ENCODE measurements at regions not wholly inside any gene's neighbourhood (a gene's known extent, or its start where the extent isn't known, plus 50 kb on each side); places are given as distances from the start of the nearest gene placed in this dataset.

DNA sequence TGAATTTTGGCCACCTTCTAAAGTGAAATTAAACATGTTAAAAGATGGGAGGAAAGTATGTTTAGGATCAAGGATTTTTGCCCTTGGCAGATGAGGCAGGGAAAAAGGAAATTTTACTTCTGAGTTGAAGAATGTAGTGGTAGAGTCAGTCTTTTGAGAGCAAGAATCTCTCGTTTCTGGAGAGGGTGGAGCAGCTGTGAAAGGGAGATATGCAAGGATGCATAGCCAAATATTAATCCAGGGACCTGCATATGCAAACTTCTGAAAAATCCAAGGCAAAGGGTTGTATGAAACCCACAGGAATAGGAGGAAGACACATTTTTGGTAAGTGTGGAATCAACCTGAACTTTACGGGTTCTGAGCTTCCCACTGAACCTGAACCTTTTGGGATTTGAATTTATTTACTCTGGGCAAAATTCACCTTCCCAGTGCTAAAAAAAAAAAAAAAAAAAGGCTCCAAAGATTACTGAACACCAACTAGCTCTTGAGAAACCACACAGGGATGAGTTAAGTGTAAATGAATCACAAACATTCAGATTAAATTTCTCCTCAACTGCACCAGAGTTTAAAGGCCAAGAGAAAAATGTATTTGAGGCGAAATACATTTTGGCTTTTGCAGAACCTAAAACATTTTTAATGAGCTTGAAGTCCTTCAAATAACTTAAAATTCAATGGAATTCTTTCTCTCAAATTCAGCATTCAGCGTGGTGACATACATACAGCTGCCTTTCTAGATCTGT is 187.1 kb upstream of the CDKN3 start:
- DNase-seq (ENCODE audit: low spot score): no peak

DNA sequence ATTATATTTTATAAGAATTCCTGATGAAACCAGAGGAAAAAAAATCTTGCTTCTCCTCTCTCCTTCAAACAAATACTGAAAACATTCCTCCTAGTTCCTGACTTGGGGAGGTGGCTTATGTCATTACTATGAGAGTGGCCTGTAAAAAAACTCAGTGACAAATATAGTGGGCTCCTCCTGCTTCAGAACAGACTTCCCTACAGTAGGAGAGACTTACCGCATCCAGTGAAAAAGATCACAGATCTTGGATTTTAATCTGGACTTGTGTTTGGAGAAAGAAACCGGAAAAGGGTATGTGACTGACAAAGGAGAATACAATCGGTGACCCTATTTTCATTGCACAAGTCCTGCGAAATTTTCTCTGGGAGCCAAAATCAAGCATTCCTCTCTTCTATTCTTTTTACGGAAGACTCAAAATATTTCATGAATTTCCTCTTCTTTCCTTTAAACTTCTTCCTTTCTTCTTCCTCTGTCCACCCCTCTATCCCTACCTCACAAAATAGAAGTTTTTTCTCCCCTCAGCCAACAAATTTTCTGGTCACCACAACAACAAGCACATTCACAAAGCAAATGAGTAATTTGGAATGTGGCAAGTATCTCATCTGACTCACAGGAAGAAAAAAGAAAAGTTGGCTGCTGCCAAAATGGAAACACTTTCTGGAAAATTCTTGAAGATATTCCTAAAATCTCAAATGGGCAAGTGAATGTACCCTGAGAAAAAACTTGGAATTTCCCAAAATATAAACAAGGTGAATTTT is 185.1 kb upstream of the CDKN3 start:
- no peak for DNase-seq (ENCODE audit: low spot score)

DNA sequence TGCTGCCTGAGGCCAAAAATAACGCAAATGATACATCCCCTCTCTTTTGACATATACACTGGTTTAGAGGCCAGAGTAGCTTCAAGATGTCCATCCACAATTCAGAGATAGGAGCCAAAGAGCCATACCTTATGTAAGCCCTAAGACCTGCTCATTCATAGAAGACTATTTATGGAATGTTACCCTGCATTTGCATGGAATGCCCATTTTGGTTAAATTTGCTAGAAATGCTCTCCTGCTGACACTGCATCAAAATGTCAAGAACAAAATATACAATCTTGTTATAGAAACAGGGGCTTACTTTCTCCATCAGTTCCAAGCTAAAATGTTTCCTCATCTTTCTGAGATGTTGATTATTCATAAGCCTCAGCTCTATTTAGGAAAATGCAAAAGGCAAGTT is 183.3 kb upstream of the CDKN3 start:
- DNase-seq (ENCODE audit: low spot score): no peak

DNA sequence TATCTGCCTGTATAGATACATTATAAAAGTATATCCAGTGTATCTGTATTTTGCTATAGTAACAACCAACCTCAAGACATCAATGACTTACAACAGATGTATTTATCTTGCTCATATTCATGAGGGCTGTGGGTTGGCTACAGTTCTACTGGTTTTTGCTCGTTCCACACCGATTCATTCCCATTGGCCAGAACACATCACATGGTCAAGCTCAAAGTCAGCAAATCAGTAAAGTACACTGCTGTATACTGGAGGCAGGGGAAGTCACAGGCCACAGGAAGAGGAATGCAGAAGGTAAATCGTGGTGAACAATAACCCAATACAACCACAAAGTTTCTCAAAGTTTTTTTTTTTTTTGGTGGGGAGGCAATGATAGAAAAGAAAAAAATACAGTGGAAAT is 180.0 kb upstream of the CDKN3 start:
- no peak for DNase-seq (ENCODE audit: low spot score)

DNA sequence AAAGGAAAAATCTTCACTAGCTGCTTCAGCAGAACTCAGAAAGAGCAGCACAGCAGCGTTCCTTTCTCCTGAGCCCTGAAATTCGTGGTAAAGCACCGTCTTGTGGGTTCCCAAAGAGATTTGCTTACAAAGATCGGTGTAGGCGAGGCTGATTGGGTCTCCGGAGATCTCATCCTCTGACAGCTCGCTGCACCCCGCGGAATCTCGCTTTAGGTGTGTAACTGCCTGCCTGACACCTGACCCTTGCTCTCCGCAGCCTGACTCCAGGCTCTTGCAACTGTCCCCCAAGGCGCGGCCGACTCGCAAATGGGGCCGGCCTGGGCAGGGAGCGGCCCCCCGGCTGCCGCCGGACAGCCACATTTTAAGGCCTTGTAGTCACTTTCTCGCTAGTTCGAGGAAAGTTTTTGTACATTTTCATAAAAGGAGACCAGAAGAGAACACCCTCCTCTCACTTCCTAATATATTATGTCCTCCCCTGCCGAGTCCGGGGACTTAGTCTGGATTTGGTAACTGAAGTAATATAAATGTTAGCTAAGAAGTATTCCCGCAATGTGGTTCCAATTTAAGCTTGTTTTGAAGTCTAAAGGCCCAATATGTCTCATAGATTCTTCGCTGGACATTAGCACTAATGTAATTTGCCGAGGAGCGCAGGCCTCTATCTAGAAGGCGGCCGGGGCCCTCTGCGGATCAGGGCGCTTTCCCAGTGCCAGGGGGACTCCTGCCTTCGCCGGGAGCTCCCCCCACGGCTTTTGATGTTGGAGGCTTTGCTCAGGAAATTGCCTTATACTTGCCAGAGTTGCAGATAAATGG is 177.3 kb upstream of the CDKN3 start:
- DNase-seq (ENCODE audit: low spot score): no peak

DNA sequence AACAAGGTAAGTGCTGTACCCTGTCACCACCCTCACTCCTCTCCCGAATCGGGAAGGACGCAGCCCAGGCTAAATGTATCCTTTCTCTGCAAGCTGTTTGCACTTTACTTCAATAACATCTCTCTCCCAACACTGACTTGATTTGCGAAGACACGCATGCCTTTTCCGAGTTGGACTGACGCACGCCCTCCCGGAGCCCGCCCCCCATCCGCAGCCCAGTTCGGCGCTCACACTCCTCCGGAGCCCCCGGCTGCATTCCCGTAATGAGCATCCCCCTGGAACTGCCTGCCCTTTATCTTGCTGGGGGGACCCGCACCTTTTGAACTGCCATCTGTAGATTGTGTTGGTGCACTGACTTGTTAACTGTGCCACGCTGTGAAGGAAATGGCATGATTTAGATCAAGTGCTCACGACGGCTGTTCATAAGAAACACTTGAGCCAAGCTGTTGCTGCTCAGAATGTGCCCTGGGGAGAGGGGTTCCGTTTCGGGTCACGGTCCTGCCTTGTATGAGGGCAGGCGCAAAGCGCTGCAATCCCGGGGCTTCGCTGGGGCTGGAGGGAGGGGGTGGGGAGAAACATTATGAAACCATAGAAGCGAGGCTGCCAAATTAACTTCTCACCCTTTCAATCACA is 176.6 kb upstream of the CDKN3 start:
- DNase-seq (ENCODE audit: low spot score): no peak

DNA sequence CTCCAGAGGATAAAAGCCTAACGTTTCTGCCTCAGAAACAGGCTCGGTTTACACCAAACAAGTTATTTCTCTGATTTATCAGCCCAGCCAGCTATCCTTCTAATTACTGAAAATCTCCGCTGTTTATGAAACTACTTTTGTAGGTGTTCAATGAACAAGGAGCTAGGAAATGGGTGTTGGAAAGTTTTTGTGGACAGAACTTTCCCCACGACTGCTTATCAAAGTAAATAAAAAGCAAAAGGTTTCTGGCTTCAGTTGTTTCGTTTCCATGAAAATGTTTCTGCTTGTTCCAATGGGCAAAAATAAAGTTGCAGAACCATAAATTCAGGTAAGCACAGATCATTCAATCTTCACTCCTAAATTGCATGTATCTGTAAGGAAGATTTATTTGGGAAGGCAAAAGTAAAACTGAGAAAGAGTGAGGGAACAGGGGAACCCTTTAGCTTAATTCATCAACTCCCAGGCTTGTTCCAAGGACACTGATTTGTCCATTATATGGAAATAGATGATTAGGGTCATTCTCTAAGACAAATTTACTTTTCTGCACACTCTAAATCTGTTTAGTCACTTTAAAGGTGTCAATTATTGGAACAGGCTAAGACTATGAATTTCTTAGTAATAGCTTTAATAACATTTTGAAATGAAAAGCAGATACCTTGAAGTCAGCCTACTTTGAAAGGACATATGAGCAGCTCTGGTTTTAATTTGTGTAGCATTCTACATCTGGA is 175.9 kb upstream of the CDKN3 start:
- DNase-seq (ENCODE audit: low spot score): no peak

DNA sequence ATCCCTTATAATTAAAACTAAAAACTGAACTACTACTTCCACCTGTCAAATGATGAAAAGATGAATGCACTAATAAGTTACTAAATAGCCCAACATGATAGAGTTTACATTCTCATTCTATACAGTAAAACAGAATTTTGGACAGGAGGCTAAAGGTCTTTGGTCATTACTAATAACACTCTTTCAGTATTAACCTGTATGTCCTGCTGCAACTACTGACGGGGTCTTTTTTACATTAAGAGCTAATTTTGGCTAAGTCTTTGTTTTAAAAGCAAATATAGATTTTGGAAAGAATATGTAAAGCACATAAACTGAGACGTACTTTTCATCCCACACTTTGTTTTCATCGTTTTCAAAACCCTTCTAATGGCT is 175.4 kb upstream of the CDKN3 start:
- DNase-seq (ENCODE audit: low spot score): no peak

DNA sequence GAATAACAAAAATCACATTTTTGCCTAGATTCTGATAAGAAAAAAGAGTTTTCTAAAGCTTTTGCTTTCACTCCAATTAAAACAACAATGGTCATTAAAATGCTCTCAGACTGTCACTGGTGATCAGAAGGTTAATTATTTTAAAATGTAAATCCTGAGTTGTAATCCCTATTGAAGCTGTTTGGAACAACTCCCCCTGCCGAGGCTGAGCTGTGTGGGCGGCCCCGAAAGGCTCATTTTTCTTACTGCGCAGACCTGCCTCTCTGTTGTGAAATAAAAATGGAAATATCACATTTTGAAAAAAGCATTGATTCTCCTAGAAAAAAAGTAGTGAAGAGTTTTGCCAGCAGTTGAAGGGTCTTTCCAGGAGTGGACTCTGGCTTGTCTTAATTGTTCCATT is 174.8 kb upstream of the CDKN3 start:
- no peak for DNase-seq (ENCODE audit: low spot score)

DNA sequence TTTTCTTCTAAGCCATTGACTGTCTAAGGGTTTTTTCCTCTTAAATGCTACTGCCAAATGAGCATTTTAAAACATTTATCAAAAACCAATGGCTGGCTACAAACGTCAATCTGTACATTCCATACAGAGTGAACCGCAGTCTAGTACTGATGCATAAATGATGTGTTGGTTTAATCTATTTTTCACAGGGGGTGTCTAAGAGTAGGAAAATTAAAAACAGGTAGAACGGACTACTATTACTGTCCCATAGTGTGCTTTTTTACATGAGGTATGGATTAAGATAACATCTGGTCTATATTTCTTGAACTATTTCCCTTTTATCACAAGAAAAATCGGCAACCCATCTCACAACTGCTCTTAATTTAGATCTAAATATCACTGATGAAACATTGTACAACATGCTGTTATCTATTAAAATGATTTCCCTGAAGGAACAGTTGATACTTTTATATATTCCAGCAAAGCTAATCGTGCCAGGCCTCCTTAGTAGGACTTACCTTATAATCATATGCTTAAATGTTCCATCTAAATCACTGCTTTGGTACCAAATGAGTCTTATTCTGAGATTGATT is 172.9 kb upstream of the CDKN3 start:
- DNase-seq (ENCODE audit: low spot score): no peak

DNA sequence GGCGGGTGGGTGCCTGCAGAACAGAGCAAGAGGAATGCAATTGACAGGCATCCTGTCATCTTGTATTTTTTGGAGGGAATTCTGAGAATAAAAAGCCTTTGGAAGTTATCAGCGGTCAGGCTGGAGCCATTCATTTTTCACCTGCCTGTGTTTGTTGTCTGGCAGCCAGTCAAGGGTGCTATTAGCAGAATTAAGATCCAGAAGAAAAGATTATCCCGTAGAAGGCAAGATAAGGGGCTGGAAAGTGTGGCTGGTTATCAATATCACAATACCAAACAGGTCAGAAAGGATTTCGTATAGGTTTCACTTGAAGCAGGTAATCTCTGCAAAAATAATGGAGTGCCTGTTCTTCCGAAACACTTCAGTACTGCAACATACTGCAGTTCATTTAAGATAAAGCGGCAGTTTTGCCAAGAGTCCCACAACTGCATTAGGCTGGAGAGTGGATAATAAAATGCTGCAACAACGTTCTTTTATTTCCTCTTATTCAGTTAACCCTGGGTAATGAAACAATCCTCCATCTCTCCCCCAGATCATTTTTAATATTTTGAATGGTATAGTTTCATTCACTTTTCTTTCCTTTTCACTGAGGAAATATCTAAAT is 171.2 kb upstream of the CDKN3 start:
- DNase-seq (ENCODE audit: low spot score): no peak

DNA sequence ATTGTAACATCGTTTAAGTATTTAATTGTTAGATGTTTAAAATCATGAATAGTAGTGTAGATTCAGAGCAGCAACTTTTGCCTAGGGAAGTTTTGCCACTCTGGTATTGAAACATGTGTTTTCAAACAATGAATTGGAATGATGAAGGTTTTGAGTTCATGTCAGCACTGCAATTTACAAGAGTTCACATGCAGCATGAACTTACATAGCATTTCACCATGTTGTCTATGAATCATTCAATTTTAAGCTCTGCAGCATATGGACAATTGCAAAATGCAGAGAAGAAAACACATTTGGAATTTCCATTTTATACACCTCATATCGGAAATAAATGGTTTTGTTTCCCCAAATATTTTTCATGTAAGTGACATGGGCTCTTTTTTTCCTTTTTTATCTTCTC is 170.7 kb upstream of the CDKN3 start:
- no peak for DNase-seq (ENCODE audit: low spot score)

DNA sequence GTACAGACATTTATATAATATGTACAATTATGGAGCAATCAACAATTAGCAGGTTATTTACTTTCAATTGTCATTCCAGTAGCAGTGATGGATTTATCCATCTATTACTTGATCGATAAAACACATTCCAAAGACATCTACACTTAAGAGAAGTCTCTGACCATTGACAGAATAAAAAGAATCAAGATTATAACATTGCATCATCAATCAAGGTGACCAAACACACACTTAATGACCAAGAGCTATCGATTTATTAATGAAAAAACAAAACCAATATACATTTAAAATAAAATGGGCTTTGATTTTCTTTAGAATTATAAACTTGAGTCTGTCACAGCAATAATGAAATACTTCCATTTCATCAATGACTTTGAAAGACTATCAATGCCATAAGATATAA is 170.2 kb upstream of the CDKN3 start:
- no peak for DNase-seq (ENCODE audit: low spot score)

DNA sequence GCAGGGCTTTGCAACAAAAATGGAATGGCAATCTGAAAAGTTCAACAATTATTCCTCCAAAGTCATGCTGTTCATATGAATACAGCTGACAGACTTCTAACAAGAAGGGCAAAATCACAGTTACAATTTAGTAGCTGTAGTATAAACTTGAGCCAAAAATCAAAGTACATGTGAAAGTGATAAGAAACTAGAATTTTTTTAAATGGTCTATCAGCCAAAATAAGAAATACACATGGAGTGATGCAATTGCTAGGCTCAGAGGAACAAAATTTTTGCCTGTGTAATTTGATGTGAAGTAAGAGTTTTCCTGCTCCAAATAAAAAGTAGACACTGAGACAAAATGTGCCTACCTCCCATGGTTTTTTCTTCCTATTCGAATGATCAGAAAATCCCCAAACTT is 167.7 kb upstream of the CDKN3 start:
- DNase-seq (ENCODE audit: low spot score): no peak

DNA sequence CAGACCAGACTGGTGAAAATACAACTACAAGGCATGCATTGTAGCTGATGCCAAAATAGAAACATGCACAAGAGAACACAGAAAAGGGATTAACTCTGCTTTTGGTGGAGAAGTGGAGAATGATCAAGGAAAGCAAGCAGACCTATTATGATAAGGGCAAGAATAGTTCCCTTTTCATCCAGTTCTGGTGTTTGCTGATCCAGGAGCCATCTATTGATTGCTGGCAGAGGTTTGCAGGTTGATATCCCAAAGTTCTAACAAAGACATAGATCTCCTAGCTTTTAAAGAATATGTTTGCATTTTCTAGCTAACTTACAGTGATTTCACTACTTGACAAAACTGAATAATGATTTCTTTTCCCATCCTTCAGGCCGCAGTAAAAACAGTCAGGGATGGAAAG is 166.2 kb upstream of the CDKN3 start:
- no peak for DNase-seq (ENCODE audit: low spot score)

DNA sequence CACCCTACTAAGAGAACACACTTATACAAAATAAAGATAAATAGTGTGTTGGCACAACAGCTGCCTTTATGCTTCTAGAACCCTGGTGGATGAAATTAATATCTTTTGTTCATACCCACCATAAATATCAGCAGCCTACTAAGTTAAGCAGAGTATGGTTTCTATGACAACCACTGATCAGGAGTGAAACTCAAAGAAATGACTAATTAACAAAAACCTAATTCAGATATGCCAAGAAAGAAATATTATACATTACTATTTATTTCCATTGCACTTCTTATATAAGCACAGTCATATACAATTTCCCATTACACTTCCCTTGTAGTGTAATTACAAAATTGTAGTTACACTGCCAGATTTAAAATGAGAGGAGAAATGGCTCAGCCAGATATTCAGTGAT is 164.1 kb upstream of the CDKN3 start:
- no peak for DNase-seq (ENCODE audit: low spot score)

DNA sequence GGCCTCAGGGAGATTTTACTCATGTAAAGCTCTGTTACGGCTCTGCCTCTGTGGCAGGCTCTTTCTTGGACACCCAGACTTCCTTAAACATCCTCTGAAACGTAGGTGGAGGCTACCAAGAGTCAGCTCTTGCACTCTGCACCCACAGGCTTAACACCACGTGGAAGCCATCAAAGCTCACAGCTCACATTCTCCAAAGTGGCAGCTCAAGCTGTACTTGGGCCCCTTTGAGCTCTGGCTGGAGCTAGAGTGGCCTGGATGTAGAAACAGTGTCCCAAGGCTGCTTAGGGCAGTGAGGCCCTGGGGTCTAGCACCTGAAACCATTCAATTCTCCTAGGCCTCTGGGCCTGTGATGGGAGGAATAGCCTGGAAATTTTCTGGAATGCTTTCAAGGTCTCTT is 155.3 kb upstream of the CDKN3 start:
- no peak for DNase-seq (ENCODE audit: low spot score)

DNA sequence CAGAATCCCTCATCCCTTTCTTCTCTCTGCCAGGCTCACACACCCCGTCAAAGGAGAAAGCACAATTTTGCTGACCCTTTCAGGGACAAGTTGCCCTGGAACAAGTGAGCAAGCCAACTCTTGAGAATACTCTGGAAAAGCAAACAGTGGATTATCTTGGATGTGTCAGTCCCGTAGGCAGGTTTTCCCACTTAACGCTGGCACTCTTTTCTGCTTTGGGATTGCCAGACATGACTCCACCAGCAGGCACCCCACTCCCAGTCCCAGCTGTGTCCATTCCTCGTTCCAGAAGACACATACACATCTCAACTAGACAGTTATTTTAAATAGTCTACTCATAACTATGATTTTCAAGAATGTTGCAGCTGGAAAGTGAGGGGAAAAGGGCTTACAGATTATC is 145.5 kb upstream of the CDKN3 start:
- DNase-seq (ENCODE audit: low spot score): no peak

DNA sequence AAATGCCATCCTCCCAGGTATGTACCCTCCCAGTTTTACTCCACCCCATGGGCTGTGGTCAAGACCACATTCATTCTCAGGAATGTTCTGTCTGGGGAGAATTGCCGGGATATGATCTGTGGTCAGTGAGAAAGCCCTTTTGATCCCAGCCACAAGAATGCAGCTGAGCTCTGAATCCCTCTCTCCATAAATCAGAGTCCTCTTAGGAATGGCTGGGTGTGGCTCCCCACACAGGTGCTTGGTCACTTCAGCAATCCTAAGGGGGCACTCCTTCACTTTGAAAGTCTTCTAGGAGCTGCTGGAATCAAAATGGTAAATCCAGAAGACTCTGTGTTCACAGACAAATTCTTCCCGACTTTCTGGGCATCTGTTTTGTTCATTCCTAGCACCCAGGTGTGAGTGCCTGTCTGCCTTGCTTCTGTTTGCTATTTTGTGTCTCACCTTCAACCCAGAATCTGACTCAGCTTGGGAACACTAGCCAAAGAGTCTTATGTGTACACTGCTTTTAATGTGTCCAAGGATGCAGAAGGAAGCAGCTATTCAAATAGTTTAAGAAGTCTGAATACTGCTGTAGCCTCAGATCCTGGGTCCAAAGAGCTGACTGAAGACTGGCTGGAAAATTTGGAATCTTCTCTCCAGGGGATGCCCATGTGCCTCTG is 144.6 kb upstream of the CDKN3 start:
- DNase-seq (ENCODE audit: low spot score): no peak

DNA sequence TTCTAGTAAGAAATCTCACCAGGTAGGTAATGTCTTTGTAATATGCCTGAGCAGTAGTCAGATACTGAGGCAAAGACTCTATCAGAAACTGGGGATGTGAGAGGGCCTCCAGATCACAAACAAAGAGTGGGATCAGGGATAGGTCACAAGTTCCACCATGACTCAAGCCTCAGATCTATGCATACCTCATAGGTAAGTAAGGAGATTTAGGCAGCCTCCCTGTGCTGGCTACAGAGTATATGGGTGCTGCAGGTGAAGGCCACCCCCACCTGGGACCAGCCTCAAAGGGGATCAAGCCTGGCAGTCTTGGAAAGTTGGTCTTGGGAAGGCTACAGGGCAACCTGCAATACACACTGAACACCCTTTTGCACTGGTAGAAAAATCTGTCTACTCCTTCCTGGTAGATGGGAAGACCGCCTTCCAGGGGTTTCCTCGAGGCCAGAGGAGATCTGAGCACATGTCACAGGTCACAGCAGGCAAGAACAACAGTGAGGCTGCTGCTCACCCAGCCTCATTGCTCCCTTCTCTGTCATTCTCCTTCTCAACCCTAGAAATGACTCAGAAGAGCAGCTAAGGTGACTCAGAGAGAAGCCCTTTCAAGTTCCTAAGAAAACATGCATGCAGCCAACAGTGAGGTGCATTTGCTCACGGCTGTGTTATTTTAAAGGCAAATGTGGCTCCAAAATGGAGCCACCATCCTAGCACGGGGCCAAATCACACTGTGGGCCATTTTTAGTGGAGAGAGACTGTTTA is 143.4 kb upstream of the CDKN3 start:
- DNase-seq (ENCODE audit: low spot score): no peak

Measured in hematopoietic multipotent progenitor cell treated with erythropoietin and hydrocortisone succinate and interleukin-3 and kit ligand, for 15 days (in vitro differentiated cells).